HG03460 (cell line): ENCODE measurements at regions not wholly inside any gene's neighbourhood (a gene's known extent, or its start where the extent isn't known, plus 50 kb on each side); places are given as distances from the start of the nearest gene placed in this dataset.

Experiments
- ATAC-seq: cut with Tn5 transposase; IDR thresholded peaks from one replicate; pipeline ENCODE4 v1.9.1; 2021; ENCODE audit not compliant: unreplicated experiment

GRCh38 chr14:101236496-101237251 lies 324.6 kb upstream of the DIO3 start:
- ATAC-seq = no peak

- ATAC-seq = no peak
Observed at GRCh38 chr14:101237252-101237616, 324.1 kb upstream of the DIO3 start.

GRCh38 chr14:101239065-101239464 lies 322.2 kb upstream of the DIO3 start:
- ATAC-seq = no peak

GRCh38 chr14:101241147-101241546 lies 320.1 kb upstream of the DIO3 start:
- ATAC-seq = no peak

GRCh38 chr14:101241807-101242278 lies 319.5 kb upstream of the DIO3 start:
- no peak for ATAC-seq

GRCh38 chr14:101242442-101243385 lies 318.6 kb upstream of the DIO3 start:
- ATAC-seq = no peak

GRCh38 chr14:101243587-101244338 lies 317.5 kb upstream of the DIO3 start:
- no peak for ATAC-seq

- ATAC-seq = no peak
Observed at GRCh38 chr14:101246894-101247841, 314.1 kb upstream of the DIO3 start.

- no peak for ATAC-seq
Observed at GRCh38 chr14:101247842-101248725, 313.2 kb upstream of the DIO3 start.

GRCh38 chr14:101248840-101249675 lies 312.2 kb upstream of the DIO3 start:
- no peak for ATAC-seq

GRCh38 chr14:101249676-101250036 lies 311.6 kb upstream of the DIO3 start:
- ATAC-seq = no peak

- no peak for ATAC-seq
Observed at GRCh38 chr14:101250336-101250947, 310.9 kb upstream of the DIO3 start.

- ATAC-seq = no peak
Observed at GRCh38 chr14:101250948-101251811, 310.1 kb upstream of the DIO3 start.

- ATAC-seq = no peak
Observed at GRCh38 chr14:101251812-101252442, 309.4 kb upstream of the DIO3 start.

GRCh38 chr14:101252443-101253214 lies 308.7 kb upstream of the DIO3 start:
- ATAC-seq = no peak

- ATAC-seq = no peak
Observed at GRCh38 chr14:101253948-101254347, 307.3 kb upstream of the DIO3 start.
